ENCODE measurements at regions not wholly inside any gene's neighbourhood (a gene's known extent, or its start where the extent isn't known, plus 50 kb on each side); places are given as distances from the start of the nearest gene placed in this dataset.

DNA sequence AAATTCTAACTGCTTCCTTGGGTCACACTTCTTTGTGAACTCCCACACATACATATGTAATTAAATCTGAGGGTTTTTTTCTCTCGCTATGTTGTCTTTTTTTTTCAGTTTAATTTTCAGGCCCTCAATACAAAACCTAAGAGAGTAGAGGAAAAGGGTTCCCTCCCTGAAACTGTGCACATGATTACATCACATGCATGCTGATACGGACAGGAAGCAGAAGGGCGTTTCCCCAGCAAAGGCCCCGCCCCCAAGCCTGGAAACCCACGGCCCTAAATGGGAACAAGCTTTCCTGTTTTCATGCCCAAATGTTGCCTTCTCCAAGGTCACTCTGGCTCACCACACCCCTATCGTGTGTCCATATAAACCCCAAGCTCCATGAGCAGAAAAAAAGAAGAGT lies 115.4 kb downstream of the TEX36 start (continued):
- TF ChIP-seq MAX (IDR thresholded peaks at IDR 0.05), result no peak
- TF ChIP-seq, protein P1, sequence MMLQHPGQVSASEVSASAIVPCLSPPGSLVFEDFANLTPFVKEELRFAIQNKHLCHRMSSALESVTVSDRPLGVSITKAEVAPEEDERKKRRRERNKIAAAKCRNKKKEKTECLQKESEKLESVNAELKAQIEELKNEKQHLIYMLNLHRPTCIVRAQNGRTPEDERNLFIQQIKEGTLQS (IDR thresholded peaks at IDR 0.05), result no peak

DNA sequence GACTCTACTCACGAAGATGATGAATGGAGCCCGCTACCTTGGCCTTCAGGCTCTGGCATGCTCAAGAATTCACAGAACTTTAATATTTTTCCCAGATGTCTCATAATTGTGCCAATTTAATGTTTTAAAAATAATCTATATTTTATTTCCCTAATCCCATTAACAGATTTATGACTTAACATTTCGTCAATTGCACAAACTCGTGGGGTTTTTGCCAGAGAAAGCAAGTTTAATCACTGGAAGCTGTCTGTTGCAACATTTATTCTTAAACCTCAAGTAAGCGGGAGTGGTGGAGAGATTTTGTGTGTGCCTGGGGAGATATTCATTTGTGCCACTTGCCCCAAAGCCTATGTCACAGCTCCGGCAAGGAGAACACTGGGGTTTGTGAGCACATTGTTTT lies 117.9 kb downstream of the TEX36 start:
- TF ChIP-seq, protein P2, sequence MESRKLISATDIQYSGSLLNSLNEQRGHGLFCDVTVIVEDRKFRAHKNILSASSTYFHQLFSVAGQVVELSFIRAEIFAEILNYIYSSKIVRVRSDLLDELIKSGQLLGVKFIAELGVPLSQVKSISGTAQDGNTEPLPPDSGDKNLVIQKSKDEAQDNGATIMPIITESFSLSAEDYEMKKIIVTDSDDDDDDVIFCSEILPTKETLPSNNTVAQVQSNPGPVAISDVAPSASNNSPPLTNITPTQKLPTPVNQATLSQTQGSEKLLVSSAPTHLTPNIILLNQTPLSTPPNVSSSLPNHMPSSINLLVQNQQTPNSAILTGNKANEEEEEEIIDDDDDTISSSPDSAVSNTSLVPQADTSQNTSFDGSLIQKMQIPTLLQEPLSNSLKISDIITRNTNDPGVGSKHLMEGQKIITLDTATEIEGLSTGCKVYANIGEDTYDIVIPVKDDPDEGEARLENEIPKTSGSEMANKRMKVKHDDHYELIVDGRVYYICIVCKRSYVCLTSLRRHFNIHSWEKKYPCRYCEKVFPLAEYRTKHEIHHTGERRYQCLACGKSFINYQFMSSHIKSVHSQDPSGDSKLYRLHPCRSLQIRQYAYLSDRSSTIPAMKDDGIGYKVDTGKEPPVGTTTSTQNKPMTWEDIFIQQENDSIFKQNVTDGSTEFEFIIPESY (IDR thresholded peaks at IDR 0.05; ENCODE audit: extremely low read depth, insufficient replicate concordance, low read length), result no peak
- TF ChIP-seq JUND (IDR thresholded peaks at IDR 0.05), result no peak
- no peak for TF ChIP-seq SIN3A (IDR thresholded peaks at IDR 0.05; ENCODE audit: low read depth)
- no peak for TF ChIP-seq EGR1 (IDR thresholded peaks at IDR 0.05; ENCODE audit: low read depth)
- no peak for TF ChIP-seq ZNF274 (IDR thresholded peaks at IDR 0.05; ENCODE audit: low read depth, low read length)
- TF ChIP-seq, protein P3, sequence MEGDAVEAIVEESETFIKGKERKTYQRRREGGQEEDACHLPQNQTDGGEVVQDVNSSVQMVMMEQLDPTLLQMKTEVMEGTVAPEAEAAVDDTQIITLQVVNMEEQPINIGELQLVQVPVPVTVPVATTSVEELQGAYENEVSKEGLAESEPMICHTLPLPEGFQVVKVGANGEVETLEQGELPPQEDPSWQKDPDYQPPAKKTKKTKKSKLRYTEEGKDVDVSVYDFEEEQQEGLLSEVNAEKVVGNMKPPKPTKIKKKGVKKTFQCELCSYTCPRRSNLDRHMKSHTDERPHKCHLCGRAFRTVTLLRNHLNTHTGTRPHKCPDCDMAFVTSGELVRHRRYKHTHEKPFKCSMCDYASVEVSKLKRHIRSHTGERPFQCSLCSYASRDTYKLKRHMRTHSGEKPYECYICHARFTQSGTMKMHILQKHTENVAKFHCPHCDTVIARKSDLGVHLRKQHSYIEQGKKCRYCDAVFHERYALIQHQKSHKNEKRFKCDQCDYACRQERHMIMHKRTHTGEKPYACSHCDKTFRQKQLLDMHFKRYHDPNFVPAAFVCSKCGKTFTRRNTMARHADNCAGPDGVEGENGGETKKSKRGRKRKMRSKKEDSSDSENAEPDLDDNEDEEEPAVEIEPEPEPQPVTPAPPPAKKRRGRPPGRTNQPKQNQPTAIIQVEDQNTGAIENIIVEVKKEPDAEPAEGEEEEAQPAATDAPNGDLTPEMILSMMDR (IDR thresholded peaks at IDR 0.05 in 2 of 3, conservative IDR thresholded peaks at IDR 0.05 in 1 of 3; ENCODE audit: borderline replicate concordance in 1 of 3, insufficient read depth in 1 of 3, low read depth in 2 of 3, low read length in 2 of 3), result no peak
- TF ChIP-seq FOSL1 (IDR thresholded peaks at IDR 0.05; ENCODE audit: low read depth), result no peak
- no peak for TF ChIP-seq CBX3 (IDR thresholded peaks at IDR 0.05; ENCODE audit: low read depth)
- TF ChIP-seq TCF7L2 (IDR thresholded peaks at IDR 0.05; ENCODE audit: borderline replicate concordance, extremely low read depth, insufficient read depth, insufficient read length), result no peak
- no peak for TF ChIP-seq EZH2 (IDR thresholded peaks at IDR 0.05)
- no peak for TF ChIP-seq ELF1 (IDR thresholded peaks at IDR 0.05; ENCODE audit: borderline replicate concordance, low read depth)
- TF ChIP-seq, protein P1 (IDR thresholded peaks at IDR 0.05), result no peak
- no peak overlapping the region for H2AFZ ChIP-seq (ENCODE audit: low read depth, low read length, poor library complexity, severe bottlenecking)
- H3K4me1 ChIP-seq (ENCODE audit: control insufficient read depth in 1 of 2, insufficient read depth in 2 of 2, low read length in 2 of 2), result no peaks in the 10 kb centered on the region
- no peaks in the 10 kb centered on the region for H3K9me2 ChIP-seq (ENCODE audit: insufficient read depth)
- no peaks in the 10 kb centered on the region for H3K36me3 ChIP-seq (ENCODE audit: control insufficient read depth in 1 of 2, insufficient read depth in 2 of 2, low read length in 2 of 2)
- H3K4me3 ChIP-seq (replicated peaks in 1 of 2; ENCODE audit: low read depth in 1 of 2, low read length in 2 of 2), result no peak overlapping the region
- DNase-seq (ENCODE audit: low read depth, low spot score), result no peak
- CTCF ChIA-PET, result interaction anchor here (1.9 kb wide), 1 partner anchor 43 kb away, joined by 6 read pairs; no protein-coding TSS in a partner anchor
- H3K9me3 ChIP-seq (ENCODE audit: control insufficient read depth in 1 of 2, insufficient read depth in 1 of 2, low read depth in 1 of 2, low read length in 2 of 2), result no peaks in the 10 kb centered on the region
- no peaks in the 10 kb centered on the region for H4K20me1 ChIP-seq (ENCODE audit: insufficient read depth)
- RAD21 ChIA-PET (ENCODE audit: low non-redundant PET in 1 of 2, low total read pairs in 2 of 2, uncharacterized antibody in 2 of 2, unreplicated experiment in 2 of 2), result no interaction called here
- intact Hi-C loops (cut with micrococcal nuclease), result no loop called here
- POLR2A ChIA-PET, result no interaction called here
- H3K27me3 ChIP-seq (ENCODE audit: insufficient read depth, low read length), result peaks cover 5% of the 10 kb centered on the region; the same call in 1 of the 2 replicates
- ATAC-seq, result no peak
- H3K27ac ChIP-seq (ENCODE audit: low read depth, low read length), result no peak overlapping the region
- no peak overlapping the region for H3K4me2 ChIP-seq (ENCODE audit: low read length)
- H3K9ac ChIP-seq (ENCODE audit: low read length), result no peak overlapping the region
- H3K79me2 ChIP-seq (ENCODE audit: insufficient read depth, low read length), result no peaks in the 10 kb centered on the region
- BruUV-seq (replicated peaks), result no TSS peak

Data from HCT116 (cell line).